A204.1 (cell line): ENCODE measurements at regions not wholly inside any gene's neighbourhood (a gene's known extent, or its start where the extent isn't known, plus 50 kb on each side); places are given as distances from the start of the nearest gene placed in this dataset.
A peak's percentile ranks its signal among the peaks of the same experiment; 100 is the strongest.
"Not testable (repeated sequence)": the region's sequence is repeated elsewhere in the genome, so short reads cannot be mapped to it uniquely, and the experiment has no call there.

Experiments
- FAIRE-seq: peaks from 2 replicates; lab custom pipeline; 2012; peaks lifted over from hg19 to GRCh38; lab: Jason Lieb, UNC

- no peak for FAIRE-seq
Measured at GRCh38 chr2:40579247-40579646, 127.4 kb upstream of the SLC8A1 start.

GRCh38 chr2:40584432-40584831 lies 132.5 kb upstream of the SLC8A1 start:
- FAIRE-seq, result no peak

- FAIRE-seq, result no peak
Measured at GRCh38 chr2:40591774-40592173, 139.9 kb upstream of the SLC8A1 start.

GRCh38 chr2:40592218-40592617 lies 140.3 kb upstream of the SLC8A1 start:
- FAIRE-seq, result no peak

- FAIRE-seq, result no peak
Measured at GRCh38 chr2:40606862-40607261, 155.0 kb upstream of the SLC8A1 start.

GRCh38 chr2:40611196-40611595 lies 159.3 kb upstream of the SLC8A1 start:
- FAIRE-seq, result no peak

GRCh38 chr2:40625849-40626248 lies 174.0 kb upstream of the SLC8A1 start:
- no peak for FAIRE-seq

GRCh38 chr2:40628556-40628955 lies 176.7 kb upstream of the SLC8A1 start:
- no peak for FAIRE-seq

GRCh38 chr2:40629768-40630434 lies 178.0 kb upstream of the SLC8A1 start:
- no peak for FAIRE-seq

GRCh38 chr2:40639320-40639719 lies 187.4 kb upstream of the SLC8A1 start:
- no peak for FAIRE-seq

GRCh38 chr2:40642237-40642636 lies 190.3 kb upstream of the SLC8A1 start:
- FAIRE-seq, result no peak

GRCh38 chr2:40642726-40643125 lies 190.8 kb upstream of the SLC8A1 start:
- no peak for FAIRE-seq

GRCh38 chr2:40646642-40647041 lies 194.8 kb upstream of the SLC8A1 start:
- FAIRE-seq, result no peak

- no peak for FAIRE-seq
Measured at GRCh38 chr2:40652155-40652554, 200.3 kb upstream of the SLC8A1 start.

- no peak for FAIRE-seq
Measured at GRCh38 chr2:40653829-40654228, 201.9 kb upstream of the SLC8A1 start.

- FAIRE-seq, result no peak
Measured at GRCh38 chr2:40654346-40654745, 202.5 kb upstream of the SLC8A1 start.

- FAIRE-seq, result no peak
Measured at GRCh38 chr2:40658941-40659340, 207.1 kb upstream of the SLC8A1 start.

GRCh38 chr2:40665493-40666232 lies 213.8 kb upstream of the SLC8A1 start:
- no peak for FAIRE-seq

GRCh38 chr2:40666398-40666797 lies 214.5 kb upstream of the SLC8A1 start:
- FAIRE-seq, result no peak

- no peak for FAIRE-seq
Measured at GRCh38 chr2:40668425-40668824, 216.5 kb upstream of the SLC8A1 start.

GRCh38 chr2:40676134-40676790 lies 224.4 kb upstream of the SLC8A1 start:
- not testable (repeated sequence) for FAIRE-seq

GRCh38 chr2:40680547-40680946 lies 228.7 kb upstream of the SLC8A1 start:
- FAIRE-seq, result peak; percentile 43

- no peak for FAIRE-seq
Measured at GRCh38 chr2:40690036-40690435, 238.1 kb upstream of the SLC8A1 start.
